ENCODE measurements at regions not wholly inside any gene's neighbourhood (a gene's known extent, or its start where the extent isn't known, plus 50 kb on each side); places are given as distances from the start of the nearest gene placed in this dataset.

DNA sequence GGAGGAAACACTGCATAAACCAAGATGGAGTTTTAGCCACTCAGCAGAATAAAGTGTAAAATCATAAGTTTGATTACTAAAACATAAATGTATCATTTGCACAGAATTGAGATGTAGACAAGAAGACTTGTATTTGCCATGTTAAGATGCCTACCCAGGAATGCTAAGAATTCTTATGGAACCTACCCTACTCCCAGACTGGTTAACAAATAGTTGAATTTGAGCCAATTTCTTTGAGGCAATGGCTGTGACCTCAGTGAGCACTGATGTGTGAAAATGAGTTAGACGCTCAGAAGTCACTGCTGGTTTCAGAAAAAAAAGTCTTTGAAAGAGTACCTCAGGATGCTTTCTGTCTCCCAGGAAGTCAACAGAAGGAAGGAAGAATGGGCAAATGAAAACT lies 95.6 kb downstream of the ESM1 start:
- DNase-seq: no peak
- Histone ChIP-seq H3K27me3 (no peaks in the 10 kb centered on the region), H3K9me3 (no peaks in the 10 kb centered on the region), H3K27ac (no peak overlapping the region), H3K4me1 (peaks cover 0 to 8% (median 0%) of the 10 kb centered on the region in 4 donors), H3K36me3 (no peaks in the 10 kb centered on the region), H3K4me3 (no peak overlapping the region)
- intact Hi-C loops (cut with DNase I; ENCODE audit: low total_unique reads): no loop called here
- TF ChIP-seq, protein P1, sequence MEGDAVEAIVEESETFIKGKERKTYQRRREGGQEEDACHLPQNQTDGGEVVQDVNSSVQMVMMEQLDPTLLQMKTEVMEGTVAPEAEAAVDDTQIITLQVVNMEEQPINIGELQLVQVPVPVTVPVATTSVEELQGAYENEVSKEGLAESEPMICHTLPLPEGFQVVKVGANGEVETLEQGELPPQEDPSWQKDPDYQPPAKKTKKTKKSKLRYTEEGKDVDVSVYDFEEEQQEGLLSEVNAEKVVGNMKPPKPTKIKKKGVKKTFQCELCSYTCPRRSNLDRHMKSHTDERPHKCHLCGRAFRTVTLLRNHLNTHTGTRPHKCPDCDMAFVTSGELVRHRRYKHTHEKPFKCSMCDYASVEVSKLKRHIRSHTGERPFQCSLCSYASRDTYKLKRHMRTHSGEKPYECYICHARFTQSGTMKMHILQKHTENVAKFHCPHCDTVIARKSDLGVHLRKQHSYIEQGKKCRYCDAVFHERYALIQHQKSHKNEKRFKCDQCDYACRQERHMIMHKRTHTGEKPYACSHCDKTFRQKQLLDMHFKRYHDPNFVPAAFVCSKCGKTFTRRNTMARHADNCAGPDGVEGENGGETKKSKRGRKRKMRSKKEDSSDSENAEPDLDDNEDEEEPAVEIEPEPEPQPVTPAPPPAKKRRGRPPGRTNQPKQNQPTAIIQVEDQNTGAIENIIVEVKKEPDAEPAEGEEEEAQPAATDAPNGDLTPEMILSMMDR (IDR thresholded peaks at IDR 0.05): no peak

DNA sequence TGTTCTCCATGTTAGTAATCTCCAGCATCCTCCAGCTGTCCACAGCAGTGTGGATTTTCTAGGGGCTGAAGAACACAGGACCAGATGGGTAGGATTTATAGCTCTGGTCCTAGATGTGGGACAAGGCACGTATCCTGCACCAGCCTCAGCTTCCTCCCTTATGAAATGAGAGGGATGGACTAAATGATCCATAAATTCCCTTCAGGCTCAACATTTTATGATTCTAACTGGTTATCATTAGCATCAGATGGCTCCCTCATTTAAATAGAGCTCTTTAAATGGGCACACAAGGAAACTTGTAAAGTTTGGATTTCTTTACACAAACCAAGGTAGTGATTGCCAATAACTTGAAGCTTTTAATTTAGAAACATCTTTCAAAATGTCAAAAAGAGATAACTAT lies 97.7 kb downstream of the ESM1 start:
- Histone ChIP-seq H3K36me3 (no peaks in the 10 kb centered on the region), H3K27ac (no peak overlapping the region), H3K27me3 (no peaks in the 10 kb centered on the region), H3K4me3 (no peak overlapping the region), H3K4me1 (peaks cover 0 to 21% (median 5%) of the 10 kb centered on the region in 4 donors), H3K9me3 (no peaks in the 10 kb centered on the region)
- no peak for DNase-seq
- TF ChIP-seq, protein P1 (IDR thresholded peaks at IDR 0.05): no peak
- intact Hi-C loops (cut with DNase I; ENCODE audit: low total_unique reads): no loop called here

DNA sequence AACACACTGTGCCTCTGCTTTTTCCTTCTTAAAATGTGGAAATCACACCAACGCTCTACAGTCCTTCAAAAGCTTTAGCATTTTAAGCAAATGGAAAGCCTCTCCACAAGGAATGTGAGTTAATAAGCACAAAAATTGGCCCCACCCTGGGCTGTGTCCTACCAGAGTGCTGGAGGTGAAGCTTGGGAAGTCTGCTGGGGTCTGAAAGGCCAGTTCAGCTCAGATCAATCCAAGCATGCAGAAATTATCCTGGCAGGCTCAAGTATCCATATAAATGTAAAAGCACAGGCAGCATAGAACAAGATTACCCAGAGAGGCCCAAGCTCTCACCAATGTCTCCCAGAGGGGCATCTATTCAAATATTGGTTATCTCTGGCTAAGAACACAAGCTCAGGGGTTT lies 98.5 kb downstream of the ESM1 start:
- no peak overlapping the region for H3K4me3 ChIP-seq
- intact Hi-C loops (cut with DNase I; ENCODE audit: low total_unique reads): no loop called here
- peaks cover 0 to 21% (median 5%) of the 10 kb centered on the region in 4 donors for H3K4me1 ChIP-seq
- no peaks in the 10 kb centered on the region for H3K27me3 ChIP-seq
- DNase-seq: no peak
- no peaks in the 10 kb centered on the region for H3K9me3 ChIP-seq
- TF ChIP-seq, protein P1 (IDR thresholded peaks at IDR 0.05): no peak
- no peak overlapping the region for H3K27ac ChIP-seq
- H3K36me3 ChIP-seq: no peaks in the 10 kb centered on the region

DNA sequence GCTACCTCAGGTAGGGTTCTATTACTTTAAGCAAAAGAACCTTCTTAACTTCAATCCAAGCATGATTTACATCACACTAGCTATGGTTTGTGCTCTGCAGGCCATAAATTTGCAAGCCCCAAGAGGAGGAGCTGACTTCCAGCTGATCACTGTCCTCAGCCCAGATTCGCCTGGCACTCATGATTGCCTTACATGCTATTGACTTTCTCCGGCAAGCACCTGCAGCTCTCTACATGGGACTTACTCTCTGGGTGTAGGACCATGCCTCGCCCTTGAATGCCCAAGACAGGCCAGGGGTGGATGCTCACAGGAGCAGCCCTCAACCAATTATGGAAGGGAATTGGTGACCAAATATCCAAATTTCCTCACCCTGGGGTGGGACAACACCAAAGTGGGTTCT lies 99.8 kb downstream of the ESM1 start:
- intact Hi-C loops (cut with DNase I; ENCODE audit: low total_unique reads): no loop called here
- no peak overlapping the region for H3K27ac ChIP-seq
- DNase-seq: no peak
- H3K4me1 ChIP-seq: peaks cover 0 to 21% (median 5%) of the 10 kb centered on the region in 4 donors
- H3K9me3 ChIP-seq: no peaks in the 10 kb centered on the region
- no peak overlapping the region for H3K4me3 ChIP-seq
- no peaks in the 10 kb centered on the region for H3K27me3 ChIP-seq
- TF ChIP-seq, protein P1 (IDR thresholded peaks at IDR 0.05): no peak
- H3K36me3 ChIP-seq: no peaks in the 10 kb centered on the region

DNA sequence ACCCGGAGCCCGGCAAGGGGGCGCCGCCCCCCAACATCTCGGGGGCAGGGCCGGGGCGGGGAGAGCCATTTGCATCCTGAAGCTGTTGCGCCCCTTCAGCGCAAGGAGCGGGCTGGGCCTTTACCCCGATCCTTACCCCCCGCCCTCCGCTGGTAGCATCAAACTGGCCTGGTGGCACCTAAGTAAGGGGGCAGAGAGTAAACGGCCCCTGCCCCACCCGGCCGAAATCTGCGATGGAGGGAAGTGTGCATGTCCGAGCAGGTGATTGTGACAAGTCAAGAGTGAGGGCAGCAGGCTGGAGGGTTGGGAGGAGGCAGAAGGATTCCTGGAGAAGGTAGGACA lies 101.2 kb downstream of the ESM1 start:
- intact Hi-C loops (cut with DNase I; ENCODE audit: low total_unique reads): no loop called here
- Histone ChIP-seq H3K4me3 (peak overlapping the region; percentile 46 to 58), H3K27me3 (no peaks in the 10 kb centered on the region), H3K27ac (peak overlapping the region in 1 of 2 donors; percentile 19), H3K9me3 (no peaks in the 10 kb centered on the region), H3K4me1 (peaks cover 0 to 13% (median 5%) of the 10 kb centered on the region in 4 donors), H3K36me3 (no peaks in the 10 kb centered on the region)
- no peak for DNase-seq
- TF ChIP-seq, protein P1 (IDR thresholded peaks at IDR 0.05): no peak
